Gastroesophageal sphincter (tissue), 4 donors: ENCODE measurements at regions not wholly inside any gene's neighbourhood (a gene's known extent, or its start where the extent isn't known, plus 50 kb on each side); places are given as distances from the start of the nearest gene placed in this dataset.

Experiments
- ATAC-seq: fragments of 150-250 bp; one replicate; pipeline ENCODE4 v1.9.1; 2016; ENCODE audit warnings: mild to moderate bottlenecking, moderate library complexity
- H3K27ac ChIP-seq, 4 donors: fragments of 200-600 bp; sonication (generic) in 3 of 4; 1 replicate in 3 of 4; 2 replicates in 1 of 4; pipeline ENCODE4 v1.5.1; 2016 to 2019
- H3K27me3 ChIP-seq: fragments of 200-600 bp; sonication (generic); one replicate; pipeline ENCODE4 v1.5.1; 2019
- H3K36me3 ChIP-seq, 2 donors: fragments of 200-600 bp; sonication (generic); one replicate each; pipeline ENCODE4 v1.5.1; 2019; ENCODE audit warnings: control low read depth in 1 of 2
- H3K4me1 ChIP-seq, 3 donors: fragments of 200-600 bp; sonication (generic); 1 replicate in 2 of 3; 2 replicates in 1 of 3; pipeline ENCODE4 v1.5.1; 2016 to 2019; ENCODE audit warnings: control low read depth in 2 of 3
- H3K4me3 ChIP-seq, 2 donors: fragments of 200-600 bp; sonication (generic); one replicate each; pipeline ENCODE4 v1.5.1; 2019; ENCODE audit warnings: mild to moderate bottlenecking in 1 of 2, moderate library complexity in 1 of 2
- H3K9me3 ChIP-seq, 3 donors: fragments of 200-600 bp; sonication (generic); one replicate each; pipeline ENCODE4 v1.5.1; 2017 to 2019; ENCODE audit warnings: control low read depth in 2 of 3
- EP300 ChIP-seq: sonication (generic); formaldehyde crosslinking; IDR thresholded peaks from one replicate; pipeline ENCODE4 v1.6.1; 2017; ENCODE audit warnings: antibody characterized with exemption, mild to moderate bottlenecking
- POLR2A ChIP-seq, 2 donors: fragments of 450-650 bp; IDR thresholded peaks; one replicate each; pipeline ENCODE4 v1.6.1; 2017; ENCODE audit warnings: antibody characterized with exemption in 2 of 2, mild to moderate bottlenecking in 2 of 2, moderate library complexity in 1 of 2
- POLR2AphosphoS5 ChIP-seq: sonication (generic); formaldehyde crosslinking; IDR thresholded peaks from one replicate; pipeline ENCODE4 v1.6.1; 2017; ENCODE audit warnings: antibody characterized with exemption
- WGBS, 2 donors: methylation state at CpG; one replicate each; pipeline ENCODE4 v1.1.5; 2018; ENCODE audit warnings: low coverage in 1 of 2; 5-methylcytosine and 5-hydroxymethylcytosine counted together
- TF ChIP-seq, protein P1 (sequence below), 4 experiments: fragments of 200-600 bp in 2 of 4; fragments of 450-650 bp in 2 of 4; sonication (generic) in 1 of 4; IDR thresholded peaks; one replicate each; pipeline ENCODE4 v1.5.1; 2017 to 2019; ENCODE audit warnings: antibody characterized with exemption in 4 of 4, mild to moderate bottlenecking in 2 of 4, moderate library complexity in 2 of 4

DNA sequence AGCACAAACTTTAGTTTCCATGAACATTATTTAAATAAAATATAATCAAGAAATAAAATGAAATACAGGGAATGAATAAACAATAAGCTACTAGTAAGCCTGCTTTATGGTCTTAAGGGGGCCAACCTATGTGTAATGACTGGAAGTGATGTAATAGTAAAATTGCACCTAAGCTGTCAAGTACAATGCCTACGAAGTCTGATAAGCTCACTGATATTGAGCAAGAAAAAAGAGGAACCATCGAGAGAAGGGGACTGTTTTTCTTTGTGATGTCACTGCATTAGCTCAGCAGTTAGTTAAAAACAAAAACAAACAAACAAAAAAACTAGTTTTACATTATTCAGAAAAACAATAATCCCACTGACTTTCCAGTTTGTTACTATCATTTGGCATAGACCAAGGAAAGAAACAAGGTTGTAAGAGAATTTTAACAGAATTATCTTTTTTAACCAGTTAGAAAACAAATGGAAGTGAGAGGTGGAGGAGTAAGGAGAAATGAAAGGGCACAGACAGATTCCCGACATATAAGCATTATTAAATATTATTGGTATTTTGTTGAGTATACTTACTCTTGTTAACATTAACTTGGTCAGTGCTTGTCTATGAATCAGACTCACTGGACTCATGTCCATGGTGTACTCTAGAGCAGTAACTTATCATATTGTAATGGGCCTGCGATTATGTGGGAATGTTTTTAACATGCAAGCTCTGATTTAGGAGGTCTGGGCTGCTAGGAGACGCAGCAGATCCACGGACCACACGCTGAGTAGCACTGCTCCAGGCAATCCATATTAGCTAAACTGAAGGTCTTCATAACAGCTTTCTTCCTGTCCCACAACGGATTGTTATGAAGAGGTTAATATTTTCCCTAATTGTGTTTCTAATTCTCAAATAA, 99.6 kb upstream of the HMGCLL1 start:
- Histone ChIP-seq H3K27me3 (no peaks in the 10 kb centered on the region), H3K36me3 (no peaks in the 10 kb centered on the region), H3K27ac (no peak overlapping the region), H3K4me3 (no peak overlapping the region), H3K4me1 (no peaks in the 10 kb centered on the region), H3K9me3 (no peaks in the 10 kb centered on the region)
- WGBS, 2 donors: 56 to 69% methylated on average over 7 to 8 of the region's 8 CpGs
- no peak for ATAC-seq
- TF ChIP-seq, protein P1, sequence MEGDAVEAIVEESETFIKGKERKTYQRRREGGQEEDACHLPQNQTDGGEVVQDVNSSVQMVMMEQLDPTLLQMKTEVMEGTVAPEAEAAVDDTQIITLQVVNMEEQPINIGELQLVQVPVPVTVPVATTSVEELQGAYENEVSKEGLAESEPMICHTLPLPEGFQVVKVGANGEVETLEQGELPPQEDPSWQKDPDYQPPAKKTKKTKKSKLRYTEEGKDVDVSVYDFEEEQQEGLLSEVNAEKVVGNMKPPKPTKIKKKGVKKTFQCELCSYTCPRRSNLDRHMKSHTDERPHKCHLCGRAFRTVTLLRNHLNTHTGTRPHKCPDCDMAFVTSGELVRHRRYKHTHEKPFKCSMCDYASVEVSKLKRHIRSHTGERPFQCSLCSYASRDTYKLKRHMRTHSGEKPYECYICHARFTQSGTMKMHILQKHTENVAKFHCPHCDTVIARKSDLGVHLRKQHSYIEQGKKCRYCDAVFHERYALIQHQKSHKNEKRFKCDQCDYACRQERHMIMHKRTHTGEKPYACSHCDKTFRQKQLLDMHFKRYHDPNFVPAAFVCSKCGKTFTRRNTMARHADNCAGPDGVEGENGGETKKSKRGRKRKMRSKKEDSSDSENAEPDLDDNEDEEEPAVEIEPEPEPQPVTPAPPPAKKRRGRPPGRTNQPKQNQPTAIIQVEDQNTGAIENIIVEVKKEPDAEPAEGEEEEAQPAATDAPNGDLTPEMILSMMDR (IDR thresholded peaks at IDR 0.05): no peak
- TF ChIP-seq EP300 (no peak), POLR2AphosphoS5 (no peak), POLR2A (IDR thresholded peaks at IDR 0.05) (no peak)

DNA sequence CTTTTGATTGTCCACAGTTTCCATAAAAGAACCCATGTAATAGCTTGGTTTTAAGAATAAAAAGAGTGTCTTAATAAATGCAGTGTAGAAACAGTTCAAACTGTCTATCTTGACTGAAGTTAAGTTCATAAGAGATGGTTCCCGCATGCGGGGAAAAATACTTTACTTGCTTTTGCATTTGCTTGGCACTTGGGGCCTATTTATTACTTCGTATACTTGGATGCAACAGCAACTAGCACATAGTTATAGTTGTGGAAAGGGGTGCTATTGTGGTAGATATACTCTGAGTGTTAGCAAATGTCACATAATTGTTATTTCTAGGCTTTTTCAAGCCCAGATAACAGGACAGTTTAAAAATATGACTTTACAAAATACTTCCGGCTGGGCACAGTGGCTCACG, 97.7 kb upstream of the HMGCLL1 start:
- ATAC-seq: no peak
- Histone ChIP-seq H3K4me3 (no peak overlapping the region), H3K9me3 (no peaks in the 10 kb centered on the region), H3K27me3 (no peaks in the 10 kb centered on the region), H3K36me3 (no peaks in the 10 kb centered on the region), H3K4me1 (no peaks in the 10 kb centered on the region), H3K27ac (no peak overlapping the region)
- TF ChIP-seq POLR2A (IDR thresholded peaks at IDR 0.05) (no peak), POLR2AphosphoS5 (no peak), EP300 (no peak)
- TF ChIP-seq, protein P1 (IDR thresholded peaks at IDR 0.05): no peak
- WGBS, 2 donors: 96 to 97% methylated on average over 3 of the region's 5 CpGs

DNA sequence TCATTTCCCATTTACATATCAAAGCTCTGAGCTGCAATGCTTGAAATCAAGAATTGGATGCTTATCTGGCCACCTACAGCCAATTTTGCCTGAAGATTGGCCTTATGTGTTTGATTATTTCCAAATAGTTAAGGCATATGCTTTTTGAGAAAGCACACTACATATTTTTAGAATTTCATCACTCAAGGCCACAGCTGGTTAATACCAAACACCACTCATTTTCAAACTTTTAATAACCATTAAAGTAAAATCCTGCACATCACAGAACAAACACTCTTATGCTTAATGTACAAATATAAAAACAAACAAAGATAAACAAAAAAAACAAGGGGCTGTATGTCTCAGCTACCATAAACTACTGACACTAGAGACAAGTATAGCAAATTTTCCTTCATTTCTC, 96.9 kb upstream of the HMGCLL1 start:
- TF ChIP-seq EP300: no peak
- no peak for TF ChIP-seq POLR2A (IDR thresholded peaks at IDR 0.05)
- TF ChIP-seq, protein P1 (IDR thresholded peaks at IDR 0.05): no peak
- TF ChIP-seq POLR2AphosphoS5: no peak
- H3K4me3 ChIP-seq: no peak overlapping the region
- no peaks in the 10 kb centered on the region for H3K36me3 ChIP-seq
- no peaks in the 10 kb centered on the region for H3K9me3 ChIP-seq
- no peak for ATAC-seq
- no peak overlapping the region for H3K27ac ChIP-seq
- no peaks in the 10 kb centered on the region for H3K4me1 ChIP-seq
- no peaks in the 10 kb centered on the region for H3K27me3 ChIP-seq

DNA sequence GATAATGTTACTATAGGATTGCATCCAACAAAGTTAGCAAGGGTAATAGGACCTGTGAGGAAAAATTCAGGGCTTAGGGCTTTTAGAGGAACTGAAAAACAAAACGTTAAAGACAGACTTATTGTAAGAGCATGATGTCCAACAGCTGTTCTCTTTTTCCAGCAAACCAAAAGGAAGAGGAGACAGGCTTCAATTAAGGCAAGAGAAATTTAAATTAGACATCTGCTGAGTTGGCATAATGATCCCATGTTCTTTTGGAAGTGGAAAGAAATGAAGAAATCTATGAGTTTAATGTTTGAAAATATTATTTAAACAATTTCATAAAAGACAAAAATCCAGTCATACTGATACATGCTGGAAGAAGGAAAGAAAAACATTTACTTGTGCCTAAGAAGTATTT, 95.7 kb upstream of the HMGCLL1 start:
- no peak for ATAC-seq
- H3K27me3 ChIP-seq: no peaks in the 10 kb centered on the region
- H3K27ac ChIP-seq: no peak overlapping the region
- no peaks in the 10 kb centered on the region for H3K36me3 ChIP-seq
- H3K4me3 ChIP-seq: no peak overlapping the region
- 27% methylated on average over 1 of the region's 1 CpG; no CpG with 5 or more reads in 1 of the 2 donors for WGBS, 2 donors
- H3K4me1 ChIP-seq: no peaks in the 10 kb centered on the region
- H3K9me3 ChIP-seq: no peaks in the 10 kb centered on the region
- TF ChIP-seq, protein P1 (IDR thresholded peaks at IDR 0.05): no peak
- TF ChIP-seq EP300 (no peak), POLR2AphosphoS5 (no peak), POLR2A (IDR thresholded peaks at IDR 0.05) (no peak)

DNA sequence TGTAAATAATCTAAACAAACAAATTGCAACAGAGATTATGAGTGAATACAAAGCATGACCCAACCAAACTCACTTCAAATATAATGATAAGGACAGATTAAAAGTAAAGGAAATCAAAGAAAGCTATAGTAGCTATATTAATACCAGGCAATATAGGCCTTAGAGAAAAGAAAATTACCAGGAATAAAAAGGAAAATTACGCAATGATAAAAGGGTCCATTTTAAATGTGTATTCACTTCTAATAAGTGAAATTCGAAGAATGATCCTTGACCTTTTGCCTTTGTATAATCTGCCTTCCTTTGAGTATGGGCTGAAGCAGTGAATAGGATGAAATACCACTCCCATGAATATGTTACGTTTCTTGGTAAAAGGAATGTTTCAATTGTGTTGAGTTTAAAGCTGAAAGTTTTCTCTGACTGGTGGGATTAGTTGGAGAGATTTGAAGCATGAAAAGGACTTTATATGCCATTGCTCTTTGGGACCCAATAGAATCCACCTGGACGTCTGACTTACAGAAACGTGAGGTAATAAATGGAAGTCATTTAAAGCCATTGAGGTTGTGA, 91.9 kb upstream of the HMGCLL1 start:
- WGBS, 2 donors: 78 to 90% methylated on average over 5 of the region's 5 CpGs

More for the DNA sequence above, 91.9 kb upstream of the HMGCLL1 start:
- TF ChIP-seq, protein P1 (IDR thresholded peaks at IDR 0.05): no peak
- no peak for TF ChIP-seq POLR2AphosphoS5
- no peak for TF ChIP-seq POLR2A (IDR thresholded peaks at IDR 0.05)
- TF ChIP-seq EP300: no peak
- H3K27me3 ChIP-seq: no peaks in the 10 kb centered on the region
- H3K36me3 ChIP-seq: no peaks in the 10 kb centered on the region
- no peak for ATAC-seq
- H3K4me1 ChIP-seq: peaks cover 0 to 9% (median 0%) of the 10 kb centered on the region in 3 donors
- H3K27ac ChIP-seq: no peak overlapping the region
- H3K9me3 ChIP-seq: no peaks in the 10 kb centered on the region
- no peak overlapping the region for H3K4me3 ChIP-seq
